ENCODE measurements at regions not wholly inside any gene's neighbourhood (a gene's known extent, or its start where the extent isn't known, plus 50 kb on each side); places are given as distances from the start of the nearest gene placed in this dataset.

- H2BK15ac ChIP-seq (ENCODE audit: low read length), result no peak overlapping the region
- FAIRE-seq (no peak), DNase-seq (ENCODE audit: low read depth in 1 of 2, low spot score in 2 of 2) (no peak)
- no peak overlapping the region for H2BK120ac ChIP-seq (replicated peaks; ENCODE audit: low read depth, low read length)
- no peak overlapping the region for H3K14ac ChIP-seq (ENCODE audit: insufficient read length)
- TF ChIP-seq, protein P1, sequence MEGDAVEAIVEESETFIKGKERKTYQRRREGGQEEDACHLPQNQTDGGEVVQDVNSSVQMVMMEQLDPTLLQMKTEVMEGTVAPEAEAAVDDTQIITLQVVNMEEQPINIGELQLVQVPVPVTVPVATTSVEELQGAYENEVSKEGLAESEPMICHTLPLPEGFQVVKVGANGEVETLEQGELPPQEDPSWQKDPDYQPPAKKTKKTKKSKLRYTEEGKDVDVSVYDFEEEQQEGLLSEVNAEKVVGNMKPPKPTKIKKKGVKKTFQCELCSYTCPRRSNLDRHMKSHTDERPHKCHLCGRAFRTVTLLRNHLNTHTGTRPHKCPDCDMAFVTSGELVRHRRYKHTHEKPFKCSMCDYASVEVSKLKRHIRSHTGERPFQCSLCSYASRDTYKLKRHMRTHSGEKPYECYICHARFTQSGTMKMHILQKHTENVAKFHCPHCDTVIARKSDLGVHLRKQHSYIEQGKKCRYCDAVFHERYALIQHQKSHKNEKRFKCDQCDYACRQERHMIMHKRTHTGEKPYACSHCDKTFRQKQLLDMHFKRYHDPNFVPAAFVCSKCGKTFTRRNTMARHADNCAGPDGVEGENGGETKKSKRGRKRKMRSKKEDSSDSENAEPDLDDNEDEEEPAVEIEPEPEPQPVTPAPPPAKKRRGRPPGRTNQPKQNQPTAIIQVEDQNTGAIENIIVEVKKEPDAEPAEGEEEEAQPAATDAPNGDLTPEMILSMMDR (IDR thresholded peaks at IDR 0.05; ENCODE audit: control extremely low read depth in 1 of 3, insufficient read depth in 1 of 3, low read depth in 1 of 3, low read length in 3 of 3), result no peak
- TF ChIP-seq BRCA1 (IDR thresholded peaks at IDR 0.05; ENCODE audit: low read depth, low read length), result no peak
- TF ChIP-seq YY1 (IDR thresholded peaks at IDR 0.05; ENCODE audit: low read depth, low read length), result no peak
- TF ChIP-seq CEBPB (IDR thresholded peaks at IDR 0.05; ENCODE audit: low read depth, low read length), result peak; percentile 11; the same call in 1 of the 2 replicates
- H2BK12ac ChIP-seq (ENCODE audit: low read depth, low read length), result no peak overlapping the region
- no peaks in the 10 kb centered on the region; a peak in 2 of 7 replicates for H3K4me1 ChIP-seq (replicated peaks in 1 of 4; ENCODE audit: control insufficient read depth in 3 of 4, insufficient read depth in 4 of 4, low read length in 3 of 4)
- CTCF ChIA-PET (ENCODE audit: partially characterized antibody), result interaction anchor here (0.6 to 1.3 kb wide), 6 partner anchors 11 to 628 kb away, joined by 3 to 5 read pairs (median 3); no protein-coding TSS in a partner anchor
- H3K4ac ChIP-seq (replicated peaks; ENCODE audit: insufficient read length, low read depth, low read length), result no peak overlapping the region
- H2BK5ac ChIP-seq (ENCODE audit: low read depth, low read length), result no peak overlapping the region
- H3K4me2 ChIP-seq (ENCODE audit: insufficient read depth in 1 of 2, low read depth in 2 of 2, low read length in 2 of 2), result no peak overlapping the region
- H3K56ac ChIP-seq (replicated peaks; ENCODE audit: insufficient read length, low read depth, low read length), result no peak overlapping the region
- no peak overlapping the region for H2BK20ac ChIP-seq (ENCODE audit: low read length)
- no peak overlapping the region; the same call in 1 of the 2 replicates for H2AFZ ChIP-seq (ENCODE audit: low read length)
- no peak overlapping the region for H3K23ac ChIP-seq (ENCODE audit: insufficient read length)
- H4K91ac ChIP-seq (replicated peaks; ENCODE audit: insufficient read length, low read length), result no peak overlapping the region
- H3K4me3 ChIP-seq (ENCODE audit: extremely low read depth in 1 of 4, insufficient read depth in 2 of 4, low read depth in 3 of 4, low read length in 4 of 4), result no peak overlapping the region
- no peaks in the 10 kb centered on the region for H4K20me1 ChIP-seq (replicated peaks in 1 of 2; ENCODE audit: control insufficient read depth in 1 of 2, insufficient read depth in 2 of 2, low read length in 2 of 2)
- H3K9me3 ChIP-seq (ENCODE audit: insufficient read depth in 2 of 2, low read depth in 1 of 2, low read length in 1 of 2), result no peaks in the 10 kb centered on the region
- no peaks in the 10 kb centered on the region for H3K79me1 ChIP-seq (ENCODE audit: low read depth, low read length)
- H3K23me2 ChIP-seq (ENCODE audit: low read depth, low read length), result no peaks in the 10 kb centered on the region
- no peak overlapping the region for H3K27ac ChIP-seq (ENCODE audit: low read depth, low read length)
- no peaks in the 10 kb centered on the region for H3K36me3 ChIP-seq (ENCODE audit: control insufficient read depth in 2 of 4, insufficient read depth in 4 of 4, low read length in 3 of 4)
- no peak overlapping the region for H4K8ac ChIP-seq (ENCODE audit: extremely low read depth, insufficient read depth, low read length)
- H3K79me2 ChIP-seq (ENCODE audit: control insufficient read depth in 1 of 2, insufficient read depth in 2 of 2, low read length in 2 of 2), result no peaks in the 10 kb centered on the region
- H3K9ac ChIP-seq (replicated peaks in 1 of 4; ENCODE audit: extremely low read depth in 1 of 4, low read depth in 3 of 4, low read length in 3 of 4), result no peak overlapping the region
- WGBS, 2 experiments (ENCODE audit: extremely low coverage in 1 of 2, insufficient coverage in 1 of 2, insufficient read length in 1 of 2, insufficient replicate concordance in 2 of 2, low coverage in 1 of 2, low lambda C conversion rate in 2 of 2, missing lambda C conversion rate in 1 of 2), result 88% methylated on average over 9 of the region's 9 CpGs; no CpG with 5 or more reads in 1 of the 2 experiments
- H4K5ac ChIP-seq (ENCODE audit: insufficient read length, low read depth, low read length), result no peak overlapping the region
- no peak overlapping the region for H2AK5ac ChIP-seq (ENCODE audit: low read depth, low read length)
- H3K27me3 ChIP-seq (replicated peaks in 1 of 4; ENCODE audit: control insufficient read depth in 3 of 4, extremely low read depth in 1 of 4, insufficient read depth in 3 of 4, low read length in 3 of 4), result no peaks in the 10 kb centered on the region
- POLR2A ChIA-PET (ENCODE audit: partially characterized antibody), result interaction anchor here (0.6 to 0.7 kb wide), 2 partner anchors 332 to 380 kb away, joined by 3 read pairs; no protein-coding TSS in a partner anchor
- no peak overlapping the region for H3K18ac ChIP-seq (ENCODE audit: extremely low read depth, low read length)
Measured at GRCh38 chr2:173630425-173631126, 275.9 kb downstream of the CDCA7 start.
